Left lung (tissue), 4 donors: ENCODE measurements at regions not wholly inside any gene's neighbourhood (a gene's known extent, or its start where the extent isn't known, plus 50 kb on each side); places are given as distances from the start of the nearest gene placed in this dataset.

Experiments used
- ATAC-seq: fragments of 200-7000 bp; cut with Tn5 transposase; one replicate; pipeline ENCODE4 v1.9.1; 2020; ENCODE audit warnings: moderate library complexity
- DNase-seq, 4 donors: peaks; one replicate each; pipeline ENCODE4 v3.0.0-alpha.2; 2013 to 2020
- H3K27ac ChIP-seq, 2 donors: fragments of 200-600 bp; sonication (generic) in 1 of 2; one replicate each; pipeline versions ENCODE4 v1.5.0 to v1.8.0; 2020 to 2021
- H3K27me3 ChIP-seq, 2 donors: fragments of 200-600 bp; sonication (generic) in 1 of 2; one replicate each; pipeline versions ENCODE4 v1.5.0 to v1.8.0; 2020 to 2021
- H3K36me3 ChIP-seq, 2 donors: fragments of 200-600 bp; sonication (generic) in 1 of 2; one replicate each; pipeline versions ENCODE4 v1.5.0 to v1.8.0; 2020 to 2021
- H3K4me1 ChIP-seq, 2 donors: fragments of 200-600 bp; one replicate each; pipeline ENCODE4 v1.8.0; 2021
- H3K4me3 ChIP-seq, 2 donors: fragments of 200-600 bp; sonication (generic) in 1 of 2; one replicate each; pipeline versions ENCODE4 v1.5.0 to v1.8.0; 2020 to 2021; ENCODE audit warnings: mild to moderate bottlenecking in 1 of 2
- H3K9me3 ChIP-seq, 2 donors: fragments of 200-600 bp; sonication (generic) in 1 of 2; one replicate each; pipeline versions ENCODE4 v1.5.0 to v1.8.0; 2020 to 2021
- intact Hi-C, 2 donors: fragments of 100-400 bp; cut with DNase I; formaldehyde crosslinking; loops; one replicate each; pipeline versions ENCODE4 v1.11.2 to v1.14.2; 2022
- TF ChIP-seq, protein P1 (sequence below), 2 donors: fragments of 200-600 bp; sonication (generic) in 1 of 2; IDR thresholded peaks; one replicate each; pipeline versions ENCODE4 v1.5.0 to v1.8.0; 2021; ENCODE audit warnings: antibody characterized with exemption in 2 of 2
- donor health status: DM: no; HTN: yes; CAD: no.
- donor health status: DM: no; HTN: no; CAD: no.

DNA sequence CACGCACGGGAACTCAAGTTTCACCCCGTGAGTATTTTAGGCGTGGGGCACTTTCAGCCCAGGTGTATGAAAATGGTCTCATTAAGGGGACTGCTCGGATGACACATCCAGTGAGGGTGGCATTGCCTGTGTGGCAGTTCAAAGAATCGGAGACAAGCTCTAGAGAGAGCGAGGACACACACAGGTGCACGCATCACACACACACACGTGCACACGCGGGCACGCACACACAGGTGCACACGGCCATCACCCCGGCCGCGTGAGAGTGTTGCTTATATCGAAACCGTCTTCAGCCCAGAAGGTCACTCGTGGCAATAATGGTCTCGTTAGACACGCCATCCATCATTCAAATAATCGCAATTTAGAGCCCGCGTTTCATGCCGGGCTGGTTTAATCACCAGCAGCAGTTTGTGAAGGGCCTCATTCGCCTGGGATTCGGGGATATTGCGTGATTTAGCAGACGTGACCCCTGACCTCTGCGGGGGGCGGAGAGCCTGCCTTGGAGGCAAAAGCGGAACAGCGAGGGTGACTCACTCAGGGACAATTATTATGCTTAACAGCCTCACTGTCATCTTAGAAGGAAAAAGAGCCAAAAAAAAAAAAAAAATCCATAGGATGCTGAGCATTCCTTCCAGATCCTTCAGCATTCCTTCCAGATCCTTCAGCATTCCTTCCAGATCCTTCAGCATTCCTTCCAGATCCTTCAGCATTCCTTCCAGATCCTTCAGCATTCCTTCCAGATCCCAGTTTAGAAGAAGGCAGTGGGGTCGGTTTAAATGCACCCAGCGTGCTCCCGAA, 89.4 kb upstream of the PPP2R3B start:
- Histone ChIP-seq H3K9me3 (peaks cover 0 to 11% of the 10 kb centered on the region in 2 donors), H3K27ac (no peak overlapping the region), H3K4me3 (no peak overlapping the region), H3K27me3 (no peaks in the 10 kb centered on the region), H3K4me1 (no peaks in the 10 kb centered on the region), H3K36me3 (no peaks in the 10 kb centered on the region)
- TF ChIP-seq, protein P1, sequence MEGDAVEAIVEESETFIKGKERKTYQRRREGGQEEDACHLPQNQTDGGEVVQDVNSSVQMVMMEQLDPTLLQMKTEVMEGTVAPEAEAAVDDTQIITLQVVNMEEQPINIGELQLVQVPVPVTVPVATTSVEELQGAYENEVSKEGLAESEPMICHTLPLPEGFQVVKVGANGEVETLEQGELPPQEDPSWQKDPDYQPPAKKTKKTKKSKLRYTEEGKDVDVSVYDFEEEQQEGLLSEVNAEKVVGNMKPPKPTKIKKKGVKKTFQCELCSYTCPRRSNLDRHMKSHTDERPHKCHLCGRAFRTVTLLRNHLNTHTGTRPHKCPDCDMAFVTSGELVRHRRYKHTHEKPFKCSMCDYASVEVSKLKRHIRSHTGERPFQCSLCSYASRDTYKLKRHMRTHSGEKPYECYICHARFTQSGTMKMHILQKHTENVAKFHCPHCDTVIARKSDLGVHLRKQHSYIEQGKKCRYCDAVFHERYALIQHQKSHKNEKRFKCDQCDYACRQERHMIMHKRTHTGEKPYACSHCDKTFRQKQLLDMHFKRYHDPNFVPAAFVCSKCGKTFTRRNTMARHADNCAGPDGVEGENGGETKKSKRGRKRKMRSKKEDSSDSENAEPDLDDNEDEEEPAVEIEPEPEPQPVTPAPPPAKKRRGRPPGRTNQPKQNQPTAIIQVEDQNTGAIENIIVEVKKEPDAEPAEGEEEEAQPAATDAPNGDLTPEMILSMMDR (IDR thresholded peaks at IDR 0.05) = no peak
- ATAC-seq = no peak
- no peak for DNase-seq
- intact Hi-C loops = no loop called here

DNA sequence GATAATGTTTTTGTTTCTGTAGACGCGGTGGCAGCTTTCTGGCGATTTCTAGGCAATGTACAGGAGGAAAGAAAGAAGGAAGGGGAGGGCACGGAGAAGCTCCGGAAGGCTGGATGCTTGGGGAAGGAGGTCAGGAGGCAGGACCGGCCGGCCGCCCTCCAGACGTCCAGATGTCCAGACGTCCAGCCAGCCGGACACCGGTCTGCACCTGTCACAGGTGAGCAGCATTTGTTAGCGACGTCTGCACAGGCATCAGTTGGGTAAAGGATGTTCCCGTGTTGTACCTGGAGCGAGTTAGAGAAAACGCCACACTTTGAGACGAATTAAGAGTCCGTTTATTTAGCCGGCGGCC, 90.0 kb upstream of the PPP2R3B start:
- H3K4me1 ChIP-seq = no peaks in the 10 kb centered on the region
- DNase-seq (no peak), ATAC-seq (no peak)
- no peaks in the 10 kb centered on the region for H3K36me3 ChIP-seq
- intact Hi-C loops = no loop called here
- peaks cover 0 to 11% of the 10 kb centered on the region in 2 donors for H3K9me3 ChIP-seq
- no peak overlapping the region for H3K27ac ChIP-seq
- no peak overlapping the region for H3K4me3 ChIP-seq
- H3K27me3 ChIP-seq = no peaks in the 10 kb centered on the region
- TF ChIP-seq, protein P1 (IDR thresholded peaks at IDR 0.05) = no peak

DNA sequence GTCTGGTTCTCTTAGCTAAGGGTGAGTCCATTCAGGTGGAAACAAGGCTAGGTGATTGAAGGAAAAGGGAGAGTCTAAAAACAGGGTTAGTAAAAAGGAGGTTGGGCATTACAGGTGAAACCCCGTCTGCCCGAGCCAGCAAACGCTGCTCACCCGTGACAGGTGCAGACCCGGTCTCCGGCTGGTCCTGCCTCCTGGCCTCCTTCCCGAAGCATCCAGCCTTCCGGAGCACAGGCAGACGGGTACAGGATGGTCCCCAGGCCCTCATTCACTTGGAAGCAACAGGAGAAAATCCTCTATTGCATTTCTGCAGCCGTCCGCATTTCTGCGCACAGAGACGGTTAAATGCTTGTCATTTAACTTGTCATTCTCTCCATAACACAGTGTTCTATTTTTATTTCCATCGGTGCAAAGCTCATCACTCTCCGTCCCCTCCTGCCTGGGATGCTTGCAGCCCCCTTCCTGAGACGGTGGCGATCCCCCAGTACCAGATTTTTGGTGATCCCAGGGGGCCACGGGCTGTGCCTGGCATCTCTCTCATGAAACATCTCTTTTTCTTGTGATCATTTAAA, 90.8 kb upstream of the PPP2R3B start:
- H3K27me3 ChIP-seq = no peaks in the 10 kb centered on the region
- H3K36me3 ChIP-seq = no peaks in the 10 kb centered on the region
- H3K4me3 ChIP-seq = no peak overlapping the region
- intact Hi-C loops = no loop called here
- DNase-seq = no peak
- no peak for ATAC-seq
- TF ChIP-seq, protein P1 (IDR thresholded peaks at IDR 0.05) = no peak
- H3K27ac ChIP-seq = no peak overlapping the region
- no peaks in the 10 kb centered on the region for H3K4me1 ChIP-seq
- H3K9me3 ChIP-seq = peaks cover 0 to 6% of the 10 kb centered on the region in 2 donors

DNA sequence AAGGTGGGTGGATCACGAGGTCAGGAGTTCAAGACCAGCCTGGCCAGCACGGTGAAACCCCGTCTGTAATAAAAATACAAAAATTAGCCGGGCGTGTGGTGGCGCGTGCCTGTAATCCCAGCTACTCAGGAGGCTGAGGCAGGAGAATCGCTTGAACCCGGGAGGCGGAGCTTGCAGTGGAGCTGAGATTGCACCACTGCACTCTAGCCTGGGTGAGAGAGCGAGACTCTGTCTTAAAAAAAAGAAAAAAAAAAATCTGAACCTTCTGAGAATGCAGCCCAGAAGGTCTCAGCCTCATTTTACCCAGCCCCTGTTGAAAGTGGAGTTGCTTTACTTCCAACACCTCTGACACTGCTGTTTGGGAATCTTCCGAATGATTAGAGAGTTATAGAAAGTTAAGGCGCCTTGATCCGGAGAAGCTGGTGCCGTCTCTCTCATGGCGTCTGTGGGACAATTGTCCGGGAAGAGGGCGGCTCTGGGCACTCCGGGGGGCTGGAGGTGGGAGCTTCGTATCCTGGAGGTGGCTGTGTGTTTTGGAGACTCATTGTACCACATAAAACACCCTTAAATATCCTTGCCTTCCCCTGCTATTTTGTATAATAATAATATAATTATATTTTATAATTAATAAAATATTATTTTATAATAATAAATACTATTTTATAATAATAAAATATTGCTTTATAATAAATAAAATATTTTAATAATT, 92.7 kb upstream of the PPP2R3B start:
- no peaks in the 10 kb centered on the region for H3K4me1 ChIP-seq
- no peak overlapping the region for H3K27ac ChIP-seq
- H3K36me3 ChIP-seq = no peaks in the 10 kb centered on the region
- H3K27me3 ChIP-seq = no peaks in the 10 kb centered on the region
- peaks cover 0 to 3% of the 10 kb centered on the region in 2 donors for H3K9me3 ChIP-seq
- ATAC-seq (no peak), DNase-seq (no peak)
- intact Hi-C loops = no loop called here
- TF ChIP-seq, protein P1 (IDR thresholded peaks at IDR 0.05) = no peak
- H3K4me3 ChIP-seq = no peak overlapping the region

DNA sequence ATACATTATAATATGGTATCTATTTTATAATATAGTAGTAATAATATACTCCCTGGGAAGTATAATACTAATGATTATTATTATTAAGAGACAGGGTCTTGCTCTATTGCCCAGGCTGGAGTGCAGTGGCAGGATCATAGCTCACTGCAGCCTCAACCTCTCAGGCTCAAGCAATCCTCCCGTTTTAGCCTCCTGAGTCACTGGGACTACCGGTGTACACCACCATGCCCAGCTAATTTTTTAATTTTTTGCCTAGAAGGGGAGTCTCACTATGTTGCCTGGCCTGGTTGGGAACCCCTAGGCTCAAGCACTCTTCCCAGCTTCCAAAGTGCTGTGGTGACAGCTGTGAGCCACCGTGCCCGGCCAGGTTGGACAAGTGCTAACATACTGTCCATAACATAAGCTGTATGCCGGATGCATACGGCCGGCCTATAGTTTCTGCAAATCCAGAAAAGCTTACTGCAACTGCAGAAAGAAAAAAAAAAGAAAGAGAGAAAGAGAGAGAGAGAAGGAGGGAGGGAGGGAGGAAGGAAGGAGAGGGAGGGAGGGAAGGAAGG, 94.2 kb upstream of the PPP2R3B start:
- Histone ChIP-seq H3K4me3 (no peak overlapping the region), H3K4me1 (no peaks in the 10 kb centered on the region), H3K36me3 (no peaks in the 10 kb centered on the region), H3K27me3 (no peaks in the 10 kb centered on the region), H3K9me3 (peaks cover 0 to 4% of the 10 kb centered on the region in 2 donors), H3K27ac (no peak overlapping the region)
- intact Hi-C loops = no loop called here
- TF ChIP-seq, protein P1 (IDR thresholded peaks at IDR 0.05) = no peak
- DNase-seq = no peak
- no peak for ATAC-seq
